ENCODE measurements at regions not wholly inside any gene's neighbourhood (a gene's known extent, or its start where the extent isn't known, plus 50 kb on each side); places are given as distances from the start of the nearest gene placed in this dataset.

DNA sequence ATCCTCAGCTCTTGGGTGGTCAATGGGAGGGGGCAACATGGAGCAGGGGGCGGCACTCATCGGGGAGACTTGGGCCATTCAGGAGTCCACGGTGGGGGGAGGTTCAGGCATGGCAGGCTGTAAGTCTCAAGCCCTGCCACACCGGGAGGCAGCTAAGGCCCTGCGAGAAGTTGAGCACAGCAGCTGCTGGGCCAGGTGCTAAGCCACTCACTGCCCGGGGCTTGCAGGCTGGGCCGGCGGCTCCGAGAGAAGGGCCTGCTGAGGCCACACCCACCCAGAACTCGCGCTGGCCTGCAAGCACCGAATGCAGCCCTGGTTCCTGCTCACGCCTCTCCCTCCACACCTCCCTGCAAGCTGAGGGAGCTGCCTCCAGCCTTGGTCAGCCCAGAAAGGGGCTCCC is 131.4 kb downstream of the OR4C45 start:
- TF ChIP-seq ZNF792 (tag by site-specific recombination; IDR thresholded peaks at IDR 0.05) (no peak), ZFP69B (tag by site-specific recombination; IDR thresholded peaks at IDR 0.05) (no peak), SETDB1 (IDR thresholded peaks at IDR 0.05; ENCODE audit: insufficient read length, low read length) (no peak), CTCF (tag by site-specific recombination; IDR thresholded peaks at IDR 0.05) (no peak), ZNF677 (tag by site-specific recombination; IDR thresholded peaks at IDR 0.05) (no peak), YY1 (tag by site-specific recombination; IDR thresholded peaks at IDR 0.05) (no peak)
